ENCODE measurements at regions not wholly inside any gene's neighbourhood (a gene's known extent, or its start where the extent isn't known, plus 50 kb on each side); places are given as distances from the start of the nearest gene placed in this dataset.

DNA sequence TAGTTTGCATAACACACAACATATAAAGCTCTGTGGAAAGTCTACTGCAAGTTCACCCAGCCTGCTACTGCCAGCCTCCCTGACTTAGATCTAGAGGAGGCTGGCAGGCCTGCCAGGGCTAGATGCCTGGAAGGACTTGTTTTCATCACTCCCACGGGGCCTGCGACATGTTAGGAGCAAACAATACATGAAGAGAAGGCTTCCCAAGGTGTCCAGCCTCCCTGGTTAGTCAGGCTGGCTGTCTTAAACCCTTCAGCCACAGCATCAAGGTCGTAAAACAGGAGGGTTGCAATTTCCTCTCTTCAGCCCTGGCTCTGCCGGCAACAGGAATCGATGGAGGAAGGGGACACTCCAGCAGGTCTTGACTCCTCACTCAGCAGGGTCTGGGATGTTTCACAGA lies 104.5 kb downstream of the NGF start:
- DNase-seq = no peak

DNA sequence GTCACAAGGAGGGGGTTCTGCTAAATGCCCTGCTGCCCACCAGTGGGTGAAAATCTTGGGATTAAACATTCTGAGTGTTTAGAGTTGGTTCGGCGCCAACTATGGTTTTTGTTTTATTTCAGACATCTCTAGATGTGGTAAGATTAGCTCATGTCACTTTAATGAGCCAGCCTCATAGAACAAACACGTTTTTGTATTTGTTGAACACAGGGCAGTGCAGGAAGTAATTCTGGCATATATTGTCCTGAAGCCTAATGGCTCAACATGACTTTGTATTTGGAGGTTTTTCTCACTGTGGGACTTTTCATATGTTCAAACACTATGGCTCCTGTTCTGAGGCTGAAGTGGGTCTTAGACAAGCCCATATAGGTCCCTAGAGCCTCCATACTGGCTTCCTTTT lies 107.8 kb downstream of the NGF start:
- DNase-seq = no peak

DNA sequence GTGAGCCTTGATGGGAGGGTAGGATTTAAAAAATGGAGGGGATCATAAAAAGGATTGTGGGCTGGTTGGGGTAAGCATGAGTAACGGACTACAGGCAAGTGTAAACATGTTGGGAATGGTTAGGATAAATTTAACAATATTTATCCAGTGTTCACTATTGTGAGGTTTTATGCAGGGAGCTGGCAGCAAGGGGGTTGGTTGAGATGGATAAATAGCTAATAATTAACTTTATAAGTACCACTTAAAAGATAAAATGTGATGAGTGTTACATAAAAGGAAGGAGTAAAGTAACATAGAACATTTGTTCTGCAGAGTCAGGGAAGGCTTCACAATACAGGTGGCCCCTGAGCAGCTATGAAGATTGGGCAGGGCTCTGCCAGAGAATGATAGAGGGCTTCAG lies 109.0 kb downstream of the NGF start:
- no peak for DNase-seq

DNA sequence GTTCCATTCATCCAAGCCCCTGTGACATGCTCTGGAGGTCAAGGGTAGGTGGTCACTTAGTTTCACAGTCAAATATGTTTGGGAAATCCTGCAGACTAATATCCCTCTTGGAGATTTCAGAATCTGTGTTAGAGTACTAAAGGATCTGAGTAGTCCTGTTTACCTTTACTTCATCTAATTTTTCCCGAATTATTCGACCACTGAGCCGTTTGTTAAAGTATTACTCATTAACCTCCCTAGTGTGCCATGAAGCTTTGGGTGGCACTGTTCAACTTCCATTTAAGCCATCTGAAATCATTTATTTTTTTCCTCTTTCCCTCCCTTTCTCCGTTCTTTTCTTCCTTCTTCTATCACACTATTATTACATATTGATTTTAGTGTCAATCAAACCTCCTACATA lies 109.9 kb downstream of the NGF start:
- DNase-seq = no peak

DNA sequence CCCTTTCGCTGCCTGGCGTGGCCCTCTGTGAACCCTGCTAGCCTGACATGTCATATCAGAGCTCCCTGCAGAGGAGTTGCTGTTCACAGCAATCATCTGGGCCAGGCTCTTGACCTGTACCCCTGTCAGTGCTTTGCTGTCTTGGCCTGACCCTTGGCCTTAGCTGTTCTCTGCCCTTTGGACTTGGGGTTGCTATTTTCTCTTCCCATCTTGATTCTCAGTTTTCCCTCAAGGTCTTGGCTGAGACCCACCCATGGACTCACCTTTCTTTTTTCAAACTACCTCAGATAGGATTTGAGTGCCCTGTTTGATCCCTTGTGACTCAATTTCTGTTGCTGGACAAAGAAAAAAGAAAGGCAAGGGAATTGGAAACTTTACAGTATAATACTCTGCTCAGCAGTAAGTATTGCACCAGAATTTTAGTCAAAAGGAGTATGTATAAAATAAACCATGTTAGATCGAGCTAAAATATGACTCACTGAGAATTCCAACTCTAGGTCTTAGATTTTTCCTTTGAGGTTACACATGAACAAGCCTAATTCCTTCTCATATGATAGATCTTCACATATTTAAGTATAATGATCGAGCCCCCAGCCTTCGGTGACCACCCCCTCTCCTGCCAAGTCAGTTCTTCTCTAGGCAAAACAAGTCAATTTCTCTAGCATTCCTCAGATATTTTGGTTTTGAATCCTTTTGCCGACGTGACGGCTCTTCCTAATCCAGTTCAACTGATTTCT lies 110.5 kb downstream of the NGF start:
- no peak for DNase-seq

DNA sequence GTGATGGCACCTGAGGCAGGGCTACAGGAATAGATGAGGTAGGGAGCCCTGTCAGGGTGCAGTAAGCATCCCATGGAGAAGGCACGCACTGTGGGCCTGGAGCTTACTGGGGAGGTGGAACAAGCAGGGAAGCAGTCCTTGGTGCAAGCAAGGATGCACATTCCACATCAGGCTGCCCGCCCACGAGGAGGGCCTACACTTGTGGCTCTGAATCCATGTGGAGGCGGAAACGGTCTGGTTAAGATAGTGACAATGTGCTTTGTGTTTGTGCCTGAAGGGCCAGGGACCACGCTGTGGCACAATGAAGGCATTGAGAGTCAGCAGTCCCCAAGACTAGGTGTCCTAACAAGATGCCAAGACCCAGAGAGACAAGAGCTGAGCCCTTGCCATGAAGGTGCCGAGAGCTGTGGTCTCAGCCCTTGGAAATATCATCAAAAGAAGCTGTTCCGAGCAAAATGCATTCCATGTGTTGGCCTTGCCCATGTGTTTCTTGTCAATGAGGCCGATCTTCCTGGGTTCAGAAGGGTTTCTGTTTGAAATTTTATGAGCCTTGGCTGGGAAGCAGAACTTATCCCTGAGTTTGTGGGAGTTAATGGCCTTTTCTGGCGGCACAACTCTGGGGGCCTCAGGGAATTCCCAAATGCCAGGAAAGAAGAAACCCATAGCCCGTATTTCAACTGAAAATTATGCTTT lies 111.9 kb downstream of the NGF start:
- DNase-seq = no peak

DNA sequence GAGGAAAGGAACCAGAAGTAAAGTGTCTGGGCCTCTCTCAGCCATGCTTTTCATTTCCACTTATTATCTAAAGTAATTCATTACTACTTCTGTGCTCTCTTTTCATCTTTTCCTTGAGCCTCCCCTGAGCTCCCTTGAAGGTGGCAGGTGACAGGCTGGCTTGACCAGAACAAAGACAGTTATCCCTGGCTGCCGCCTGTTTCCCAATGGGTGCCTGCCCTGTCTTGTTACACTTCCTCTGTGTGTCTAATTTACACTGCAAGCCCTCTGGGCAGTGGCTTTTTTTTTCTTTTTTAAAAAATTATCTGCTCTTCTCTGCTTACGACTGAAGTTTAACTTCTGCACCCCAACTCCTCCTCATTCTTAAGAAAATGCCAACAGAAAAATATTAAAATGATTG lies 113.4 kb downstream of the NGF start:
- DNase-seq = no peak

DNA sequence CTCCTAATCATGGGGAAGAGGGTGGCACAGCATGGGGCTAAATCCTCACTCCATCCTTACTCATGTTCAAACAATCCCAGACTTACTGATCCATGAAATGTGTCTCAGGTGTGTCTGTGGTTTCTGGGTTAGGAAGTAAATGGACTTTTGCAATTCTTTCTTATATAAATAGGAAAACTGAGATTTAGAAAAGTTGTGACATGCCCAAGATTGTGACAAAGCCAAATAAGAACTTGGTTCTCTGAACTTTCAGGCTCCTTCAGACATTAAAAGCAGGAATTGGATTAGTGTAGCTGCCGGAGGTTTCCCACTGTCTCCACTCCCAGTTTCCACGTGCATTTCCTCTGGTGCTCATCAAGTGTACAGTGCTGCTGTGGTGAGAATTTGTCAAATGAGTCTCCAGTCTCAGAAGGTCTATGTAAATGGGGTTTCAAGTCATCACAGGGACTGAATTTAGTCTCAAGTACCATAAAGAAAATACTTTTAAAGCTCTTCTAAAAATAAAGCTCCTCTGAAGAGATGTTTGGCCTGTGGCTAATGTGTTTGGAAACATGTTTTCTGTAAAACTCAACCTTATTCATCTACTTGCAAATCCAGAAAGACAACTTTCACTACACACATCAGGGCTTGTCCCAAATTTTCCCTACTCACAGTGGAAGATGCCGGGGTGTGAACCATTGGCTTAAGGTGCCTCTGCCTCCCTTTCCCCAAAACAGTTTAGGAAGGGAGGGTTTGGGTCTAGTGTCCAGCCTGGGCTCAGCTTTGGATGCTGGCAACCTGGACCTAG lies 115.2 kb downstream of the NGF start:
- no peak for DNase-seq

DNA sequence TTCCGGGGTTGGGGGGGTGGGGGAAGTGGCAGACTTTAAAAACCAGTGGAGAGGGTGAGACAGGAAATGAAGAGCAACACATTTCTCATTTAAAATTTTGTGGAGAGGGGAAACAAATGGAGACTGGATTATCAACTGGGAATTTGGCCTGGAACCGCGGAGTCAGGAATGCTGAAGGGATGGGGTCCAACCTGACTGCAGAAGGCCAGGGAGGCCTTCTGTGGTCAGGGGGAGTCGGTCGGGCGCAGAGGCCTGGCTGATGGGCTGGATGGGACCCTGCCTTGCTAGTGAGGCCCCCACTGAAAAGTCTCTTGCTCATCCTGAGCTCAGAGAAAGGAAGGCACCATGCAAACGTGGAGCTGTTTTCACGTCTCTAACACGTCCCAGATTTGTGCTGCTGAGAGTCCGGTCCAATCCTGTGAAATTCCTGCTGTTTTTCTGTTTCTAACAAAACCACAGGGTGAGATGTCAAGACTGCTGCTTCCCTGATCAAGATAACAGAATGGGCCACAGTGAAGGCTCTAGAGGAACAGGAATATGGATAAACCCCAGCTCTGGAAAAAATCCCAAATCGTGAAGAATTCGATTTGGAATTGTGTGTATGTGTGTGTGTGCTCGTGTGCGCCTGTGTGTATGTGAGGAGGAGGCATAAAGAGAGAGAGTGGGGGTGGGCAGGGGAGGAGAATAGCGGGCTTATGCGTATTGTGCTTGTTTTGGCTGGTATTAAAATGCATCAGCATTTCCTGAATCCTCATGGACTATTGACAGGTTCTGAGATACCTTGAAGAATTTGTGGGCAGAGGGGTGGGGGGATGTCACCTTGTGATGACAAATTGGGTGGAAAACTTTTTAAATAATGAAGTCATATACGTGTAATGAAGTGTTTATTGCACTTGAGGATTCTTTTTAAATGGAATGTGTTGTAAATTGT lies 117.4 kb downstream of the NGF start:
- no peak for DNase-seq

DNA sequence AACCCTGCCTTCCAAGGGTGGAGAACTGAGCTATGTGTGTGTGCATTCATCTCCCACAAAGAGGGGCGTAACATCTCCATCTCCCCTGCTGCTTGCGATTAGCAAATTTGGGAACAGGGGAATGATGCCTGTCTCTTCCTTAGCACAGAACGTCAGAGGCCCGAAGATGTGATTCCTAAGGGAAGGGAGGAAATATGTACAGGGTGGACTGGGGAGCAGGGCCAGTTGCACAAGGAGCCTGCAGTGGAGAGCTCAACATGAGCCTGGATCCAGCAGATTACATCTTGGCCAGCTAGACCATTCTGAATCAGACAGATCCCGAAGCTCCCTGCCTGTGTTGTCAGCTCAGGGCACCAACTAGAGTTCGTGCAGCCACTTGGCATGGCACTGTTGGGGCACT lies 118.1 kb downstream of the NGF start:
- DNase-seq = no peak

DNA sequence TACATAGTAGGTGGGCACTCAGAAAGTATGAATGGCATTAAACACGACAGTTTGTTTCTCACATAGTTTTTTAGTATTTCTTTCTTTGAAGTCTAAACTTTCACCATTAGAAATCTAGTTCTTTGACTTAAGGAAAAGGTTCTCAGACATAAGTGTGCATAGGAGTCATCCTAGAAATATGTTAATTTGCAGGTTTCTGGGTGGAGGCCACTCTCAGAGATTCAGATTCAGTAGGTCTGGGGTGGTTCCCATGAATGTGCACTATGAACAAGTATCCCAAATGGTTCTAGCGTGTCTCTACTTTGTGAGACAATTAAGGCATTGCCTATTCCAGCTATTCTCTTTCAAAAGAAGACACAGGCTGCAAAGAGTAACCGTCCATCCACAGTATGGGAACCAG lies 119.3 kb downstream of the NGF start:
- no peak for DNase-seq

DNA sequence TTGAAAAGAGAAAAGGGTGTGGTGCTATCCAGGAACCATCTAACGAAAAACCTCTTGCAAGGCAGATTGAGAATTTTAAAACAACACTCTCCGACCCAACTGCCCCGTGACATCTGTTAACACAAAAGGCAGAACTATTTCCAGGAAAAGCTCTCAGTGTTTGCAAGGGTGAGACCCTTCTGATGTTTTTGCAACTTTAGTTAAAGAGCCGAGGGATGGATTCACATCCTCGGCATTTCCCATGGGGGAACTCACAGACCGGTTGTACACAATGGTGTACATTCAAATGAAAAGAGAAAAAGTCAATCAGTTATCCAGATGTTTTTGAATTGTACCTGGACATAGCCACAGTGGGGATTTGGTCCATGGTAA lies 120.0 kb downstream of the NGF start:
- DNase-seq = no peak

DNA sequence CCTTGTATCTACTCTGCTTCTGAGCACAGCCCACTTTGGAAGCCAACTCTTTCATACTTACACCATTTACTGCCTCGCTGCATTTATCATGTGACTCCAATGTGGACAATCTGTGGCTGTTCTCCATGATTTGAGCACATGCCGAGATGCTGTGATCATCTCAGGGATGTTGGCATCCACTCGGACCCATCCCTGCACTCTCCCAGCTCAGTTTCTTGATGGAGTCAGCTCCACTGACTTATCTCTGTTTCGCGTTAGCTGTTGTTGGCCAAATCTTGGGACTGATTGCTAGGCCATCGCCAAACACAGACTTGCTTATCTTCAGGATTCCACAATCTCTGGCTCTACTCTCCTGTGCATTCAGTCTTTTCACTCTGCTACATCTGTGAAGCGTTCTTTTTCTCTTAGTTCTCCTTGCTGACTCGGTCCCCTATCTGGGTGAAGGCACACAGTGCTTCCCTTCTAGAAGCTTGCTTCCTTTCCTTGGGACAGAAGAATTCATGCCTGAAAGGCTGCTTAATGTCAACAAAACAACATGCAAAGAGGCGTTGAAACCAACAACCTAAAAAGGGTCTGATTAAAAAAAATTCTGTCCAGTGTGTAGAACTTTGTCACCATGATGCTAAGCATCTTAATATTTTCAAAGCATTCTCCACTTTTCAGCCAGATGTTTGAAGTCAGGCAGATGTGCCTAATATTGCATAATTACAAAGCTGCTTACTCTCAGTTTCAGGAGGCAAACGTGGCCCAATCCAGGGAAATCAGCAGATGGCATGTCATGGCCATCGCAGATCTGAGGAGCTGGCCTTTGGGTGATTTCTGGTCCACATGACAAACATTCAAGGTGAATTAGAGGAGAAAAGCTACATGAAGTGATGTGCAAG lies 120.7 kb downstream of the NGF start:
- DNase-seq = no peak

DNA sequence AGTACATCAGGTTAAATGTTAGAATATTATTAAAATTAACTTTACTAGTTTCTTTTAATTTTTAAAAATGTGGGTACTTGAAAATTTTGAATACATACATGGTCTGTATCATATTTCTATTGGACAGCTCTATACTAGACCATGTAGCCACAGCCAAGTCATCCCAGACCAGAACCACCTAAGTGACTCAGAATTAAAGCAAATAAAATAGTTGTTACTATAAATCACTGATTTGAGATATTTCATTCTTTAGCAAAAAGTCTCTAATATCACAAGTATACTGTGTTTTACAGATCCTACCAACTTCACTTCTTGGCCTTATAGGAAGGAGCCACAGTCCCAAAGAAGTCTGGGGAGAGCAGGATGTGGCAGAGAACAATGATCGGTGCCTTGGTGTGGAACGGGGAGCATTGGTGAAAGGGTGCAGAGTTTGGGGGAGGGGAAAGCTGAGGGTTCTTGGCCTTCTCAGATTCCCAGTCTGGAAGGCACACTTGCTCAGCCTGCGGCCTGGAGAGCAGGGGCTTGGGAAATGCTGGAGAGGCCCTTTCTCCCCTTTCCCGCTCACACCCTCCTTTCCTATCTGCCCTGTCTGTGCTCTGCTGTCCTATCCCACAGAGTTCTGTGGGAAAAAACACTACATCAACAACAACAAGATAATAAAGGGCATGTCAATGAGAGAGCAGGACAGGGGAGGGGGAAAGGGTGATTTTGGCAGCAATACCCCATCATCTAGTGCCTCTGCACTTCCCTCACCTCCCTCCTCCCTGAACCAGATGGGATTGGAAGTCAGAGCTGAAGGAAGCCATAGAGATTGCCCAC lies 122.1 kb downstream of the NGF start:
- no peak for DNase-seq

DNA sequence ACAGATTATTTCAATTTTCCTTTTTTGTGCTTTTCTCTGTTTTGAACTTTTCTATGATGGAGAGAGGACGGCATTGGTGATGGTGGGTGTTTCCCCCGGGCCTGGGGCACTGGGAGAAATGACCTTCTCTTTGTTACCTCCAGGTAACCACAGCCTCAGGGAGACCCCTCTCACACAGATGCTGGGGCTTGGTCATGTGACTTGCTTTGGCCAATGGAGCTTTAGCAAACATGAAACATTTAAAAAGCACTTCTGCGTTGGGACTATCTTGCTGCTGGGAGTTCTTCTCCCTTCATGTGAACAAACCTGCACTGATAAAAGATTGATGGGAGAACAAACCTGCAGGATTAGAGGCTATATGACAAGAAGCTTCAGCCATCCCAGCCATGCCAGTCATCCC lies 122.9 kb downstream of the NGF start:
- DNase-seq = no peak

DNA sequence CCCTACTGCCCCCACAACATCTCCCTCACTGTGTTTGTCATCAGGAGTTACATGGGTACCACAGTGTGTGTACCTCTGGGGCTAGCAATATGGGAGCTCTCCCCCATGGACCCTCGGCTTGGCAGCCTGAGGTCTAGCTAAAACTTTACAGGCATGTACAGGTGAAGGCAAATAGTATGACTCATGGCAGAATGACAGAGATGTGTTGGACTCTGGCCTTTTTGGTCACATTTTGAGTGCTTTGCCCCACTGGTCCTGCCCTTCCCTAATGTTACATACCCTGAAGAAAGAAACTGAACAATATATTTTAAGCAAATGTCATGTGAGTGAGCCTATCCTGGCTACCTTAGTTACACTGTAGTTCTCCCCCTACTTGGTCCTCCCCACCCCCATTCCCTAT lies 124.0 kb downstream of the NGF start:
- DNase-seq = no peak

DNA sequence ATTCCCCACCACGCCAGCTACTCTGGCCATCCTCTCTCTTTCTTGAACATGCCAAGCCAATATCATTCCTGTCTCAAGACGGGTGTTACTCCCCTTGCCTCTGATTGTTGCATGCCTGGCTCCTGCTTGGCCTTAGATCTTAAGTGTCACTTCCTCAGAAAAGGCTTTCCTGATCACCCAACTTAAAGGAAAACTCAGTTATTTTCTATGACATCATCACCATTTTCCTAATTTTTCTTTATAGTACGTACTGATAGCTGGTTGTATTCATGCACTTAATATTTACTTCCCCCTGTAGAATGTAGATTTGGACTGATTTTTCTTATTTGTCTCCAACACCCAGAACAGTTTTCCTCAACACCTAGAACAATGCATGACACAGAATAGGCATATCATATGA lies 123.8 kb upstream of the TSPAN2 start:
- no peak for DNase-seq

DNA sequence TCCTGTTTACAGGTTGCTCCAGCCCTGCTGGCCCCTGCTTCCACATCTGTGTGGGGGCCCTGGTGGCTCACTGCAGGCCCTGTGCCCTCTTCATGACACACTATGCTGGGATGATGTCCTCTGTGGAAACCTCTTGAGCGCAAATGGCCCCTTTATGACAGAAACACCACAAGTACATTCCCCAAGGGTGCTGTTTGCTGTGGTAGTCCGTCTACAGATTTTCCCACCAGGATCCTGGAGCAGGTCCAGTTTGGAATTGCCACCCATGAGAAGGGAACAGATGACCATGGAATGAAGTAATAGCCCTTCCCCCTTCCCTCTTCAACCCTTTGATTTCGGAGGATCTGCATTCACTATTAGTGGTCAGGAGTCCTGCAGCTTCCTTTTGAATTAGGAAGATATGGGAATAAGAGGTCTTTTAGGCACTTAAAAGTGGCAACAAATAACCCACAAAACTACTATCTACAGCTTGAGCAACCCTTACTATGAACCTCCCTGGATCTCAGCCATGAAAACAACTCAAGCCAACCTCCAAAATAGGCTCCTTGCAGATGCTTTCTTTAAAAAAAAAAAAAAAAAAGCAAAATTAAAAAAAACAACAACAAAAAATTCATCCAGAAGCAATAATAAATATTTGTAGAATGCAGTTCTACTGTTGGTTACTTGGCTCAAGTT lies 121.9 kb upstream of the TSPAN2 start:
- no peak for DNase-seq

DNA sequence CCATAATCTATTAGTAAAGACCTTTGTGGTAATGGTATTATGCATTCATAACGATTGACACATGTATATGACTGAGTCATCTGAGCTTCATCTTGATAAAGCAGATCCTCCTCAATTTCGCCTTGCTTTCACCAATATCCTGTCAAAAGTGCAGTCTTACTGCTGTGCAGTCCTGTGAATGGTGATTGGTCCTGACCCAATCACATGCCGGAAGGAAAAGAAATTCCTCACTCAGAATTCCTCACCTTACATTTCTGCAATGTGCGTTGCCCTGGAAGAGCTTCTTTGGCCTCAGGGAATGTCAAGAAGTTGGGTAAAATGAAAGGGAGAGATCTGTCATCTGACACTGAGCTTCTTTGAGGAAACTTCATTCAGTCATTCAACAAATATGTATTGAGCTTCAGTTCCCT lies 121.0 kb upstream of the TSPAN2 start:
- no peak for DNase-seq

DNA sequence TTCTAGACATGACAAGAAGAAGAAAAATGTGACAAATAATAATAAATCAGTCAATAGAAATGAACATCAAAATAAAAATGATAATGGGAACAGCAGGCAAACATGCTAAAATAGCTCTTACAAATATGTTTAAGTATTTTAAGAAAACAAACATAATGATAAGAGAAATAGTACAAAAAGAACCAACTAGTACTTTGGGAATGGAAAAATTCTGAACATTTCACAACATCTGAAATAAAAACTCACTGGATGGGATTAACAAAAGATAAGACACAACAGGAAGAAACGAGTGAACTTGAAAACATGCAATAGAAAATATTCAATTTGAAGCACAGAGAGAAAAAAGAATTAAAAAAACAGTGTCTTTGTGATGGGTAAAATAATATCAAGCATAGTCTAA lies 115.2 kb upstream of the TSPAN2 start:
- DNase-seq = no peak
